ENCODE measurements at regions not wholly inside any gene's neighbourhood (a gene's known extent, or its start where the extent isn't known, plus 50 kb on each side); places are given as distances from the start of the nearest gene placed in this dataset.

- no peak for DNase-seq (ENCODE audit: low spot score in 2 of 2)
Measured at GRCh38 chr1:208639382-208639781, 395.2 kb upstream of the PLXNA2 start.

GRCh38 chr1:208640295-208640694, 396.1 kb upstream of the PLXNA2 start:
- intact Hi-C loops (cut with DNase I; ENCODE audit: low total_unique reads) = no loop called here
- no peak for DNase-seq (ENCODE audit: low spot score in 2 of 2)
- TF ChIP-seq POLR2A (IDR thresholded peaks at IDR 0.05) (no peak), CTCF (IDR thresholded peaks at IDR 0.05) (no peak)
- H3K4me3 ChIP-seq (ENCODE audit: low read depth, poor library complexity, severe bottlenecking) = no peak overlapping the region
- 87 to 93% methylated on average over 5 of the region's 5 CpGs for WGBS, 2 donors

More at GRCh38 chr1:208639382-208639781, 395.2 kb upstream of the PLXNA2 start:
- H3K4me3 ChIP-seq (ENCODE audit: low read depth, poor library complexity, severe bottlenecking) = no peak overlapping the region
- intact Hi-C loops (cut with DNase I; ENCODE audit: low total_unique reads) = no loop called here
- 92 to 93% methylated on average over 2 of the region's 2 CpGs for WGBS, 2 donors
- no peak for TF ChIP-seq CTCF (IDR thresholded peaks at IDR 0.05)
- TF ChIP-seq POLR2A (IDR thresholded peaks at IDR 0.05) = no peak

- DNase-seq (ENCODE audit: low spot score in 2 of 2) = no peak
- intact Hi-C loops (cut with DNase I; ENCODE audit: low total_unique reads) = no loop called here
- WGBS, 2 donors = 86 to 87% methylated on average over 4 of the region's 4 CpGs
- TF ChIP-seq CTCF (IDR thresholded peaks at IDR 0.05) (no peak), POLR2A (IDR thresholded peaks at IDR 0.05) (no peak)
- H3K4me3 ChIP-seq (ENCODE audit: low read depth, poor library complexity, severe bottlenecking) = no peak overlapping the region
Measured at GRCh38 chr1:208641579-208642280, 397.5 kb upstream of the PLXNA2 start.

- no peak for DNase-seq (ENCODE audit: low spot score in 2 of 2)
- H3K4me3 ChIP-seq (ENCODE audit: low read depth, poor library complexity, severe bottlenecking) = no peak overlapping the region
Measured at GRCh38 chr1:208643005-208643597, 398.9 kb upstream of the PLXNA2 start.

GRCh38 chr1:208644401-208645160, 400.4 kb upstream of the PLXNA2 start:
- no peak for DNase-seq (ENCODE audit: low spot score in 2 of 2)
- TF ChIP-seq CTCF (IDR thresholded peaks at IDR 0.05) (no peak), POLR2A (IDR thresholded peaks at IDR 0.05) (no peak)
- H3K4me3 ChIP-seq (ENCODE audit: low read depth, poor library complexity, severe bottlenecking) = no peak overlapping the region
- intact Hi-C loops (cut with DNase I; ENCODE audit: low total_unique reads) = no loop called here
- 39 to 62% methylated on average over 2 of the region's 2 CpGs for WGBS, 2 donors

More at GRCh38 chr1:208643005-208643597, 398.9 kb upstream of the PLXNA2 start:
- intact Hi-C loops (cut with DNase I; ENCODE audit: low total_unique reads) = no loop called here
- TF ChIP-seq CTCF (IDR thresholded peaks at IDR 0.05) = no peak
- no peak for TF ChIP-seq POLR2A (IDR thresholded peaks at IDR 0.05)
- WGBS, 2 donors = 66 to 80% methylated on average over 7 of the region's 7 CpGs

All from lower leg skin (tissue), 4 donors.